ENCODE measurements at regions not wholly inside any gene's neighbourhood (a gene's known extent, or its start where the extent isn't known, plus 50 kb on each side); places are given as distances from the start of the nearest gene placed in this dataset.

DNA sequence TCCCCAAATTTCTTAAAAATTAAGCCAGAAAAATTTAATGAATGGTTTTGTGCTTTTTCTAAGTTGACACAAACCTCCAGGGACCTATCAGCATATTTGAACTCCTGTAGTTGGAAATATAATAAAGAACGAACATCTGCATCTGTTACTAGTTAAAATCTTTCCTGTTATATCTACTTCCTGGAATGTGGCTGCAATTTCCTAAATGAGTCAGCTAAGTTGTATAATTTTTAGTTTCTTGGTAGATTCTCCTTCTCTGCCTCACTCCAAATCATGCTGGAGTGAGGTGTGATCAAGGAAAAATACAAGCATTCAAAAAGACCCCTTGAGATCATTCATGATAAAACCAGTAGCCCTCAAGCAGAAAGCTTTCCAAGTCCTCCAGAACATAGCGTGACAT, 106.2 kb upstream of the MCTP2 start:
- ChIA-PET CTCF (interaction anchor here (0.9 to 1.5 kb wide), 2 partner anchors 129 to 1037 kb away, joined by 5 to 6 read pairs; no protein-coding TSS in a partner anchor), POLR2A (no interaction called here)
- H3K27me3 ChIP-seq (ENCODE audit: control insufficient read depth, insufficient read depth, low read length): no peaks in the 10 kb centered on the region
- no peak overlapping the region for H3K27ac ChIP-seq (ENCODE audit: low read depth, low read length)
- H3K4me3 ChIP-seq (ENCODE audit: low read depth, low read length): no peak overlapping the region
- DNase-seq (ENCODE audit: low read depth, low spot score): peak; percentile 38
- TF ChIP-seq, protein P1, sequence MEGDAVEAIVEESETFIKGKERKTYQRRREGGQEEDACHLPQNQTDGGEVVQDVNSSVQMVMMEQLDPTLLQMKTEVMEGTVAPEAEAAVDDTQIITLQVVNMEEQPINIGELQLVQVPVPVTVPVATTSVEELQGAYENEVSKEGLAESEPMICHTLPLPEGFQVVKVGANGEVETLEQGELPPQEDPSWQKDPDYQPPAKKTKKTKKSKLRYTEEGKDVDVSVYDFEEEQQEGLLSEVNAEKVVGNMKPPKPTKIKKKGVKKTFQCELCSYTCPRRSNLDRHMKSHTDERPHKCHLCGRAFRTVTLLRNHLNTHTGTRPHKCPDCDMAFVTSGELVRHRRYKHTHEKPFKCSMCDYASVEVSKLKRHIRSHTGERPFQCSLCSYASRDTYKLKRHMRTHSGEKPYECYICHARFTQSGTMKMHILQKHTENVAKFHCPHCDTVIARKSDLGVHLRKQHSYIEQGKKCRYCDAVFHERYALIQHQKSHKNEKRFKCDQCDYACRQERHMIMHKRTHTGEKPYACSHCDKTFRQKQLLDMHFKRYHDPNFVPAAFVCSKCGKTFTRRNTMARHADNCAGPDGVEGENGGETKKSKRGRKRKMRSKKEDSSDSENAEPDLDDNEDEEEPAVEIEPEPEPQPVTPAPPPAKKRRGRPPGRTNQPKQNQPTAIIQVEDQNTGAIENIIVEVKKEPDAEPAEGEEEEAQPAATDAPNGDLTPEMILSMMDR (IDR thresholded peaks at IDR 0.05; ENCODE audit: low read depth, low read length): no peak
- H3K9me3 ChIP-seq (ENCODE audit: control insufficient read depth, insufficient read depth, low read length): no peaks in the 10 kb centered on the region

DNA sequence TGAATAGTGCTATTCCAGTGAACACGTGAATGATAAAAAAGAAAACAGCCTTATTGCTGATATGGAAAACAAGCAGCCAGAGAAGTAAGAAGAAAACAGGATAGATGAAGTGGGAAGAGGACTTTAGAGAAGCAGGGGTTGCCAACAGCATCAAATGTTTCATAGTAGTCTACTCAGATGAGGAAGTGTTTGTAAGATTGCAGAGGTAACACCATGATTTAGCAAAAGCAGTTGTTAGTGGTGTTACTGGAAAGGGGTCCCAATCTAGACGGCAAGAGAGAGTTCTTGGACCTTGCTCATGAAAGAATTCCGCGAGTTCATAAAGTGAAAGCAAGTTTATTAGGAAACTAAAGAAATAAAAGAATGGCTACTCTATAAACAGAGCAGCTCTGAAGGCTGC, 108.8 kb upstream of the MCTP2 start:
- Histone ChIP-seq H3K27ac (ENCODE audit: low read depth, low read length) (no peak overlapping the region), H3K27me3 (ENCODE audit: control insufficient read depth, insufficient read depth, low read length) (no peaks in the 10 kb centered on the region), H3K4me3 (ENCODE audit: low read depth, low read length) (no peak overlapping the region), H3K9me3 (ENCODE audit: control insufficient read depth, insufficient read depth, low read length) (no peaks in the 10 kb centered on the region)
- POLR2A ChIA-PET: no interaction called here
- TF ChIP-seq, protein P1 (IDR thresholded peaks at IDR 0.05; ENCODE audit: low read depth, low read length): no peak
- CTCF ChIA-PET: interaction anchor here (1.0 to 1.7 kb wide), 2 partner anchors 125 to 1034 kb away, joined by 4 to 7 read pairs; partner anchors contain the start of gene RGMA
- DNase-seq (ENCODE audit: low read depth, low spot score): no peak

DNA sequence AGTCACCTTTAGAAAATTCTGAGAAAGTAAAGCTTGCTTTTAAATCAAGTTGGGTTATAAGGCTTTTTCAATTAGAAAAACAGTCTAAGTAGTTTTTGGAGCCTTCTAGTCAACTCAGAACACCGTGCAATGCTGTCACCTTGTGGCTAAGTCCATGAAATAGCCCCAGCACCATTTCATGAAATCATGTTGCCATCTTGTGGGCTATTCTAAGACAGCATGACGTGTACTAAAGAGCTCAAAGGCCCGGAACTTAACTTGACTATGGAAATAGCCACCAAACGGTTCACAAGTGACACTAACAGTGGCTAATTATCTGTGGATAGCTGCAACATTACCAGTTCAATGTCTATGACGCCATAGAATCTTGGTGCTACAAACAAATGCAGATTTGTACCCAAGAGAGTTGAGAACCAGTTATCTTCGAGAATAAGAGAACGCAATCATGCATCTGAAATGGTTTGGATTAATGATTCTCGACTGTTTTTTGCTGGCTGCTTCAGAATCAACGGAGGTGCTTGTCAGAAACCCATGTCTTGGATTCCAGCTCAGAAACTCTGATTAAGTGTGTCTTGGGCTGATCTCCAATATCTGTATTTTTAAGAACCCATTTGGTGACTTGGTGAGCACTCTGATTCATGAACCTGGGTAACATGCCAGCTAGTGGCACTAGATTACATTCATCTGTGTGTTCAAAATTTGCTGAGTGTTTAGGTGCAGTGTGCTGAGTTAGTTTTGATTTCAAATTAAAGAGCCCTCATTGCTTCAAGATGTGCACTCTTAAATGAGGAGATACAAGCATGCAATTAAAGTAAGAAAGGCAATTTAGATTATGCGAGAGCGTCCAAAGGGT, 111.2 kb upstream of the MCTP2 start:
- Histone ChIP-seq H3K27me3 (ENCODE audit: control insufficient read depth, insufficient read depth, low read length) (no peaks in the 10 kb centered on the region), H3K27ac (ENCODE audit: low read depth, low read length) (no peak overlapping the region), H3K9me3 (ENCODE audit: control insufficient read depth, insufficient read depth, low read length) (no peaks in the 10 kb centered on the region), H3K4me3 (ENCODE audit: low read depth, low read length) (no peak overlapping the region)
- DNase-seq (ENCODE audit: low read depth, low spot score): peak; percentile 84
- TF ChIP-seq, protein P1 (IDR thresholded peaks at IDR 0.05; ENCODE audit: low read depth, low read length): peak; percentile 100
- ChIA-PET CTCF (interaction anchor here (0.6 to 2.2 kb wide), 109 partner anchors 8 to 1331 kb away, joined by 3 to 218 read pairs (median 5); no protein-coding TSS in a partner anchor), POLR2A (interaction anchor here (0.5 to 1.0 kb wide), 4 partner anchors 80 to 1088 kb away, joined by 3 to 6 read pairs (median 4); no protein-coding TSS in a partner anchor)

DNA sequence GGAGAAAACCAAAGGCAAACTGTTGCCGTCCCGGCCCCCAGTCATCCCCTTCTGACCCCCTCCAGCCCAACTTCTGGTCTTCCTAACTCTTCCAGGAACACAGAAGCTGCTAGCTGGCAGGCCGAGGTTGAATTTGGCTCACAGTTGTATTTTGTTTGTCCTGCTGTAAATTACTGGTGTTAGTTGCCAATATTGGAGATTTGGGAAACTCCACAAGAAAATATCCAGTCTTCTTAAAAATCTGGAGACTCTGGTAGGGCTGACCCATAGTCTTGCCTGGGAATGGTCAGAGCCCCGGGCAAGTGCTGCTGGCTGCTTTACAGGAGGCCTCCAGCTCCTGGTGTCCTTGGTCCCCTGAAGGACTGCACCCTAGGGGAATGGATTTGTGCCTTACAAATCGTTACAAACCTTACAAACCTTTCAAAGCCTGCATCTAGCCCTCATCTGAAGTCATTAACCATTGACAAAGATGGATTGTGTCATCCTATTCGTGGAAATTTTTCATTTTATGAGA, 112.0 kb upstream of the MCTP2 start:
- no peaks in the 10 kb centered on the region for H3K27me3 ChIP-seq (ENCODE audit: control insufficient read depth, insufficient read depth, low read length)

More for the DNA sequence above, 112.0 kb upstream of the MCTP2 start:
- CTCF ChIA-PET: interaction anchor here (0.6 to 2.2 kb wide), 93 partner anchors 8 to 1323 kb away, joined by 3 to 218 read pairs (median 6); no protein-coding TSS in a partner anchor
- TF ChIP-seq, protein P1 (IDR thresholded peaks at IDR 0.05; ENCODE audit: low read depth, low read length): no peak
- H3K9me3 ChIP-seq (ENCODE audit: control insufficient read depth, insufficient read depth, low read length): no peaks in the 10 kb centered on the region
- no peak for DNase-seq (ENCODE audit: low read depth, low spot score)
- H3K4me3 ChIP-seq (ENCODE audit: low read depth, low read length): no peak overlapping the region
- POLR2A ChIA-PET: interaction anchor here (1.0 kb wide), 2 partner anchors 98 to 1087 kb away, joined by 3 read pairs; no protein-coding TSS in a partner anchor
- H3K27ac ChIP-seq (ENCODE audit: low read depth, low read length): no peak overlapping the region

All from AG04450 (cell line).